NCI-H345 treated with DMSO at 0.1 percent for 48 hours (cell line): ENCODE measurements at regions not wholly inside any gene's neighbourhood (a gene's known extent, or its start where the extent isn't known, plus 50 kb on each side); places are given as distances from the start of the nearest gene placed in this dataset.

Experiments used
- DNase-seq: peaks from one replicate; lab custom pipeline; 2025; ENCODE audit not compliant: unreplicated experiment; lab: John Stamatoyannopoulos, UW

GRCh38 chrX:13906093-13906492, 89.2 kb upstream of the GPM6B start:
- DNase-seq, result no peak

GRCh38 chrX:13903405-13903804, 86.5 kb upstream of the GPM6B start:
- DNase-seq, result no peak

GRCh38 chrX:13902406-13902805, 85.5 kb upstream of the GPM6B start:
- DNase-seq, result no peak

- no peak for DNase-seq
Measured at GRCh38 chrX:13901354-13901753, 84.5 kb upstream of the GPM6B start.

GRCh38 chrX:13900351-13900750, 83.5 kb upstream of the GPM6B start:
- DNase-seq, result no peak

GRCh38 chrX:13899607-13900006, 82.7 kb upstream of the GPM6B start:
- no peak for DNase-seq

GRCh38 chrX:13898603-13899002, 81.7 kb upstream of the GPM6B start:
- DNase-seq, result no peak

- no peak for DNase-seq
Measured at GRCh38 chrX:13898083-13898482, 81.2 kb upstream of the GPM6B start.

GRCh38 chrX:13897566-13897965, 80.7 kb upstream of the GPM6B start:
- no peak for DNase-seq

GRCh38 chrX:13894888-13895565, 78.1 kb upstream of the GPM6B start:
- no peak for DNase-seq

GRCh38 chrX:13893826-13894225, 76.9 kb upstream of the GPM6B start:
- DNase-seq, result no peak

GRCh38 chrX:13892856-13893255, 76.0 kb upstream of the GPM6B start:
- no peak for DNase-seq

GRCh38 chrX:13891377-13892140, 74.7 kb upstream of the GPM6B start:
- no peak for DNase-seq

- no peak for DNase-seq
Measured at GRCh38 chrX:13890806-13891205, 73.9 kb upstream of the GPM6B start.

GRCh38 chrX:13888284-13888683, 71.4 kb upstream of the GPM6B start:
- DNase-seq, result no peak

- no peak for DNase-seq
Measured at GRCh38 chrX:13885591-13885990, 68.7 kb upstream of the GPM6B start.

- DNase-seq, result no peak
Measured at GRCh38 chrX:13876652-13877051, 59.8 kb upstream of the GPM6B start.

GRCh38 chrX:13875572-13875971, 58.7 kb upstream of the GPM6B start:
- no peak for DNase-seq

- DNase-seq, result no peak
Measured at GRCh38 chrX:13868591-13868990, 51.7 kb upstream of the GPM6B start.
